Ovary (tissue), 7 donors: ENCODE measurements at regions not wholly inside any gene's neighbourhood (a gene's known extent, or its start where the extent isn't known, plus 50 kb on each side); places are given as distances from the start of the nearest gene placed in this dataset.

ENCODE experiments used
- DNase-seq, 5 donors: peaks; one replicate each; pipeline ENCODE4 v3.0.0-alpha.2; 2019 to 2020
- H3K27ac ChIP-seq, 2 donors: fragments of 200-600 bp; one replicate each; pipeline versions ENCODE4 v1.5.1 to v1.8.0; 2019 to 2022
- H3K27me3 ChIP-seq: fragments of 200-600 bp; one replicate; pipeline ENCODE4 v1.8.0; 2022
- H3K36me3 ChIP-seq: fragments of 200-600 bp; sonication (generic); one replicate; pipeline ENCODE4 v1.5.1; 2019
- H3K4me1 ChIP-seq: one replicate; pipeline ENCODE4 v1.8.1; 2013; ENCODE audit warnings: mild to moderate bottlenecking, moderate library complexity; ENCODE audit not compliant: insufficient read depth
- H3K4me3 ChIP-seq: fragments of 200-600 bp; sonication (generic); one replicate; pipeline ENCODE4 v1.5.1; 2017
- H3K9me3 ChIP-seq, 2 donors: fragments of 200-600 bp in 1 of 2; sonication (generic) in 1 of 2; one replicate each; pipeline versions ENCODE4 v1.5.1 to v1.8.1; 2013 to 2019; ENCODE audit warnings: mild to moderate bottlenecking in 1 of 2, moderate library complexity in 1 of 2
- CTCF ChIP-seq, 3 donors: fragments of 450-650 bp in 2 of 3; fragments of 200-600 bp in 1 of 3; IDR thresholded peaks; one replicate each; pipeline versions ENCODE4 v1.5.1 to v1.8.0; 2016 to 2022; ENCODE audit warnings: antibody characterized with exemption in 3 of 3, mild to moderate bottlenecking in 1 of 3
- EP300 ChIP-seq: sonication (generic); formaldehyde crosslinking; IDR thresholded peaks from one replicate; pipeline ENCODE4 v1.6.1; 2017; ENCODE audit warnings: antibody characterized with exemption
- POLR2A ChIP-seq: fragments of 450-650 bp; IDR thresholded peaks from one replicate; pipeline ENCODE4 v1.6.1; 2017; ENCODE audit warnings: antibody characterized with exemption, mild to moderate bottlenecking, moderate library complexity
- WGBS, 3 donors: extraction: QIAGEN DNeasy Blood & Tissue Kit in 1 of 3; methylation state at CpG; one replicate each; pipeline versions ENCODE4 v1.1.5 to v1.1.7; 2013 to 2017; 5-methylcytosine and 5-hydroxymethylcytosine counted together
- intact Hi-C, 4 donors: fragments of 100-400 bp; cut with DNase I; formaldehyde crosslinking; loops; one replicate each; pipeline versions ENCODE4 v1.11.0 to v1.15.1; 2022 to 2023
- donor health status: DM: no; HTN: no; CAD: no; lungs with moderate emphysema.
- donor health status: DM: no; HTN: no; CAD: no.
- donor health status: Bipolar disorder and iron deficiency.
- donor health status: DM: no; HTN: no; CAD: no.
- donor health status: DM: yes; HTN: yes; CAD: no.

GRCh38 chr2:198468136-198468535 is 663.7 kb downstream of the PLCL1 start:
- 78 to 89% (median 87%) methylated on average over 3 of the region's 3 CpGs for WGBS, 3 donors
- intact Hi-C loops, result no loop called here
- Histone ChIP-seq H3K36me3 (no peaks in the 10 kb centered on the region), H3K9me3 (no peaks in the 10 kb centered on the region), H3K27me3 (no peaks in the 10 kb centered on the region), H3K4me1 (no peaks in the 10 kb centered on the region), H3K4me3 (no peak overlapping the region), H3K27ac (no peak overlapping the region)
- no peak for DNase-seq
- TF ChIP-seq EP300, result no peak
- no peak for TF ChIP-seq POLR2A
- TF ChIP-seq CTCF (IDR thresholded peaks at IDR 0.05), result no peak

GRCh38 chr2:198465970-198466369 is 661.6 kb downstream of the PLCL1 start:
- no peak overlapping the region for H3K27ac ChIP-seq
- WGBS, 3 donors, result 68 to 76% (median 76%) methylated on average over 6 of the region's 6 CpGs
- TF ChIP-seq POLR2A (no peak), CTCF (IDR thresholded peaks at IDR 0.05) (no peak)
- H3K4me1 ChIP-seq, result no peaks in the 10 kb centered on the region
- H3K9me3 ChIP-seq, result no peaks in the 10 kb centered on the region
- no peaks in the 10 kb centered on the region for H3K27me3 ChIP-seq
- H3K36me3 ChIP-seq, result no peaks in the 10 kb centered on the region
- DNase-seq, result no peak
- intact Hi-C loops, result no loop called here
- no peak overlapping the region for H3K4me3 ChIP-seq

DNA sequence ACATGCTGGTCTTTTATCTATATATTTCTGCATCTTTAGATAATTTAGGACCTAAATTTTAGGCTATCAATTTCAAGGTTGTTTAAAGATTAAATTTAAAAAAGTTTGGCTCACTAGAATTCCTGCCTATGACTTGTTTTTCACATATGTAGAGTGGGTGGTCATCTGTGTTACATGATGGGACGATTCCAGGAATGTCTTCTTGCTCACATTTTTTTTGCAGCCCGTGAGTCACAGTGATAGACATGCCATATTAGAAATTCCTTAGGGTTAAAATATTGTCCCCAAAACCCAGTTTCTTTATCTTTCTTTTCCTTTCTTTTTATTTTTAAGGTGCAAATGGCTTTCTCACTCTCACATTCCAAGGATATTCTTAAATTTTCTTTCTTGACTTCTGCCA is 652.0 kb downstream of the PLCL1 start:
- 44 to 61% (median 49%) methylated on average over 2 of the region's 2 CpGs for WGBS, 3 donors

DNA sequence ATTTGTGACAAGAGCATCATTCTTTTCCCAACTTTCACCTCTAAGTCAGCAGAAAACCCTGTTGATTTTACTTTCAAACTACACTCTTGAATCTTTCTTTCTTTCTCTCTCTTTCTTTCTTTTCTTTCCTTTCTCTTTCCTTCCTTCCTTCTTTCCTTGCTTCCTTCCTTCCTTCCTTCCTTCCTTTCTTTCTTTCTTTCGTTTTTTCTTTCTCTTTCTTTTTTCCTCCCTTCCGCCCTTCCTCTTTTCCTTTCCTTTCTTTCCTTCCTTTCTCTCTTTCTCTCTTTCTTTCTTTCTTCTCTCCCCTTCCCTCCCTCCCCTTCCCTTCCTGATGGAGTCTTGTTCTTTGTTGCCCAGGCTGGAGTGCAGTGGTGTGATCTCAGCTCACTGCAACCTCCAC is 649.5 kb downstream of the PLCL1 start:
- DNase-seq, result no peak
- Histone ChIP-seq H3K27me3 (no peaks in the 10 kb centered on the region), H3K27ac (no peak overlapping the region), H3K4me3 (no peak overlapping the region), H3K36me3 (no peaks in the 10 kb centered on the region), H3K9me3 (no peaks in the 10 kb centered on the region), H3K4me1 (no peaks in the 10 kb centered on the region)
- 88 to 91% (median 90%) methylated on average over 2 of the region's 2 CpGs for whole genome bisulfite sequencing, 3 donors
- intact Hi-C loops, result no loop called here
- TF ChIP-seq CTCF (IDR thresholded peaks at IDR 0.05) (no peak), POLR2A (no peak), EP300 (no peak)

More for the DNA sequence above, 652.0 kb downstream of the PLCL1 start:
- no peak overlapping the region for H3K4me3 ChIP-seq
- H3K27ac ChIP-seq, result no peak overlapping the region
- no peaks in the 10 kb centered on the region for H3K4me1 ChIP-seq
- intact Hi-C loops, result no loop called here
- no peaks in the 10 kb centered on the region for H3K9me3 ChIP-seq
- no peak for TF ChIP-seq EP300
- no peak for TF ChIP-seq CTCF (IDR thresholded peaks at IDR 0.05)
- no peak for TF ChIP-seq POLR2A
- H3K27me3 ChIP-seq, result no peaks in the 10 kb centered on the region
- no peak for DNase-seq
- H3K36me3 ChIP-seq, result no peaks in the 10 kb centered on the region

- no peaks in the 10 kb centered on the region for H3K4me1 ChIP-seq
- no peaks in the 10 kb centered on the region for H3K36me3 ChIP-seq
- TF ChIP-seq EP300 (no peak), POLR2A (no peak), CTCF (IDR thresholded peaks at IDR 0.05) (no peak)
- no peak for DNase-seq
- 72 to 84% (median 79%) methylated on average over 1 of the region's 1 CpG for WGBS, 3 donors
- H3K27ac ChIP-seq, result no peak overlapping the region
- no peak overlapping the region for H3K4me3 ChIP-seq
- intact Hi-C loops, result no loop called here
- no peaks in the 10 kb centered on the region for H3K27me3 ChIP-seq
- no peaks in the 10 kb centered on the region for H3K9me3 ChIP-seq
Observed at GRCh38 chr2:198452327-198452726, 647.9 kb downstream of the PLCL1 start.
